ENCODE measurements at regions not wholly inside any gene's neighbourhood (a gene's known extent, or its start where the extent isn't known, plus 50 kb on each side); places are given as distances from the start of the nearest gene placed in this dataset.

GRCh38 chr11:109731451-109731850 lies 309.5 kb downstream of the C11orf87 start:
- TF ChIP-seq, protein P1, sequence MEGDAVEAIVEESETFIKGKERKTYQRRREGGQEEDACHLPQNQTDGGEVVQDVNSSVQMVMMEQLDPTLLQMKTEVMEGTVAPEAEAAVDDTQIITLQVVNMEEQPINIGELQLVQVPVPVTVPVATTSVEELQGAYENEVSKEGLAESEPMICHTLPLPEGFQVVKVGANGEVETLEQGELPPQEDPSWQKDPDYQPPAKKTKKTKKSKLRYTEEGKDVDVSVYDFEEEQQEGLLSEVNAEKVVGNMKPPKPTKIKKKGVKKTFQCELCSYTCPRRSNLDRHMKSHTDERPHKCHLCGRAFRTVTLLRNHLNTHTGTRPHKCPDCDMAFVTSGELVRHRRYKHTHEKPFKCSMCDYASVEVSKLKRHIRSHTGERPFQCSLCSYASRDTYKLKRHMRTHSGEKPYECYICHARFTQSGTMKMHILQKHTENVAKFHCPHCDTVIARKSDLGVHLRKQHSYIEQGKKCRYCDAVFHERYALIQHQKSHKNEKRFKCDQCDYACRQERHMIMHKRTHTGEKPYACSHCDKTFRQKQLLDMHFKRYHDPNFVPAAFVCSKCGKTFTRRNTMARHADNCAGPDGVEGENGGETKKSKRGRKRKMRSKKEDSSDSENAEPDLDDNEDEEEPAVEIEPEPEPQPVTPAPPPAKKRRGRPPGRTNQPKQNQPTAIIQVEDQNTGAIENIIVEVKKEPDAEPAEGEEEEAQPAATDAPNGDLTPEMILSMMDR (IDR thresholded peaks at IDR 0.05), result no peak
- TF ChIP-seq POLR2AphosphoS5 (IDR thresholded peaks at IDR 0.05; ENCODE audit: insufficient read depth in 1 of 2, low read depth in 1 of 2), result no peak
